ENCODE measurements at regions not wholly inside any gene's neighbourhood (a gene's known extent, or its start where the extent isn't known, plus 50 kb on each side); places are given as distances from the start of the nearest gene placed in this dataset.

DNA sequence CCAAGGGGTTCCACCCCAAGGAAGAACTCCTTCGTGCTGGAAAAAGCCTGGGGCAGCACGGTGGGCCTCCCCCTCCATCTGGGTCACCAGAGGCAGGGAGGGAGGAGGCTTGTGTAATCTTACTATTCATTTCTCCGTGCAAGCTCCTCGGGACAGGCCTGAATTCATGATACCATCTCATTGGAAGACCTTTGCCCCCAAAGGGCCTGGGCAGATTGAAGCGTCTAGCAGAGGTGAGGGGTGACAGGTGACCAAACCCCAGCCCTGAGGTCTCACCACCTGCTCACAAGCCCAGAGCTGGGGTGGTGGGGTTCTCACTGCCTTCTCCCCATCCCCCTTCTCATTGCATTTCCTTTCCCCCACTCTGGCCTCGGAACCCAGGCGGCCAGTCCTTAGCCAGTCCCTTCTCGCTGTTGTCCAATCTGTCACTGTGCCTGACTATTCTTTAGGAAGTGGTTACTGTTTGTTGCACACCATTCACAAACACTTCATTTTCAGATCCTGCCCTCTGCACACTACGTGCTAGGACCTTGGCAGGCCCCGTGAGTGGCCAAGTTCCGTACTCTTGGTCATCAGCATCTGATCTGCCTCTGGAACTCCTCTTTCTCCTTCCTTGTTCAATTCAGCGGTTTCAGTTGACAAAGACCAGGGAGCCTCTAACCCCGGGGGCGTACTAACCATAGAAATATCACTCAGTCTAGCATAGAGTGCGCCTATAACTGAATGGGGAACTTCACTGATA, 137.1 kb downstream of the LY86 start:
- H3K27me3 Mint-ChIP-seq (ENCODE audit: low read depth), result no peaks in the 10 kb centered on the region
- no peaks in the 10 kb centered on the region for H3K9me3 Mint-ChIP-seq (ENCODE audit: low read depth)
- H3K4me3 Mint-ChIP-seq (ENCODE audit: unreplicated experiment), result no peak overlapping the region
- DNase-seq (ENCODE audit: low spot score), result no peak
- no peak overlapping the region for H3K27ac Mint-ChIP-seq (ENCODE audit: unreplicated experiment)
- no peaks in the 10 kb centered on the region for H3K36me3 Mint-ChIP-seq (ENCODE audit: low read depth)
- TF ChIP-seq CTCF (IDR thresholded peaks at IDR 0.05), result no peak
- peaks cover 13% of the 10 kb centered on the region for H3K4me1 Mint-ChIP-seq (ENCODE audit: low read depth)

DNA sequence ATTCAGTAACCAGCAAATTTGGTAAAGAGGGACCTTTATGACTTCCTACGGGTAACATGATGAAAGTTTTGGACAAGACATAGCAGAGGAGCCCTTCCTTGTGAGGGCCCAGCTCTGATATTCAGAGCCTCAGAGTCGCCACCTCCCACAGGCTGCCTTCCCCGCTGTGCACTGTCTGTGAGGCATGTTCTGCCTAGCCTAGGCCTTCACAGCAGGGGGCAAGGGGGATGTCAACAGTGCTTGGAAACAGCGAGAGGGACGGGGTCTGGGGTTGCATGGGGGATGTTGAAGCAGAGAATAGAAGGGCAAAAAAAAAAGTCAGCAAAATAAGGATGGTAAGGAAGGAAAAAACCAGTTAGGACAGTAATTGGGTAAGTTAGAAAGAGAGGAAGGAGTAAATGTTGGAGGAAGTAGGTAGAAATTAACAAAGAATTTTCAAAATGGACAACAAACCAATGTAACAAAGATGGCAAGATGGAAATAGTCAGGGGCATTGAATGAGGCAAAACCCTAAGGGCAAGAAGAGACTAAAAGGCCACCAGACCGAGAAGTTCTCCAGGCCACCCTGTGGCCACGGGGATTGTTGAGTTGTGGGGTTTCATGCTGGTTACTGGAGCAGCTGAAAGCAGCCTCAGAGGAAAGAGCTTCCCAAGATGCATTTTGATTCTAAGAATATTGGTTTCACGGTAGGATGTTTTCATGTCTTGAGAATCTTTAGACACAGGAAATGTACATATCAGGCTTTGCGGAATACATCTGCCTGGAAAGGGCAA, 139.8 kb downstream of the LY86 start:
- peaks cover 17% of the 10 kb centered on the region for H3K4me1 Mint-ChIP-seq (ENCODE audit: low read depth)
- DNase-seq (ENCODE audit: low spot score), result no peak
- H3K4me3 Mint-ChIP-seq (ENCODE audit: unreplicated experiment), result no peak overlapping the region
- no peaks in the 10 kb centered on the region for H3K9me3 Mint-ChIP-seq (ENCODE audit: low read depth)
- TF ChIP-seq CTCF (IDR thresholded peaks at IDR 0.05), result no peak
- H3K36me3 Mint-ChIP-seq (ENCODE audit: low read depth), result no peaks in the 10 kb centered on the region
- no peaks in the 10 kb centered on the region for H3K27me3 Mint-ChIP-seq (ENCODE audit: low read depth)
- H3K27ac Mint-ChIP-seq (ENCODE audit: unreplicated experiment), result no peak overlapping the region

DNA sequence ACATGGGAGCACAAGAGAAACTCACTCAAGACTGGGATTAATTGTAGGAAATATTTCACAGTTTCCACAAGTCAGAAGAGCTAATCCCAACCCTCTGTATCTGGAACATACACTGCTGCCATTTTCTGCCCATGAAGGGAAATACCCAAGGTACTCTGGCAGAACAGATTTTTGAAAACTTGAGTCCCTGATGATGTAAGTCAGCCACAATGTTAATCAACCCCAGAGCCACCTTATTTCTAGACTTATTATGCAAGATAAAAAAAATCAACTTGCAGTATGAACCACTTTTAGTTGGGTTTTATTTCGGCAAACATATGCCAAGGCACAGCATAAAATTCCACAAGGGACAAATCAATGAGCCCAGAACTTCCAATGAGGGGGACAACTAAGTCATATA, 141.5 kb downstream of the LY86 start:
- Mint-ChIP-seq H3K27me3 (ENCODE audit: low read depth) (no peaks in the 10 kb centered on the region), H3K4me1 (ENCODE audit: low read depth) (peaks cover 8% of the 10 kb centered on the region), H3K27ac (ENCODE audit: unreplicated experiment) (no peak overlapping the region), H3K9me3 (ENCODE audit: low read depth) (no peaks in the 10 kb centered on the region), H3K4me3 (ENCODE audit: unreplicated experiment) (no peak overlapping the region), H3K36me3 (ENCODE audit: low read depth) (no peaks in the 10 kb centered on the region)
- DNase-seq (ENCODE audit: low spot score), result no peak
- no peak for TF ChIP-seq CTCF (IDR thresholded peaks at IDR 0.05)

DNA sequence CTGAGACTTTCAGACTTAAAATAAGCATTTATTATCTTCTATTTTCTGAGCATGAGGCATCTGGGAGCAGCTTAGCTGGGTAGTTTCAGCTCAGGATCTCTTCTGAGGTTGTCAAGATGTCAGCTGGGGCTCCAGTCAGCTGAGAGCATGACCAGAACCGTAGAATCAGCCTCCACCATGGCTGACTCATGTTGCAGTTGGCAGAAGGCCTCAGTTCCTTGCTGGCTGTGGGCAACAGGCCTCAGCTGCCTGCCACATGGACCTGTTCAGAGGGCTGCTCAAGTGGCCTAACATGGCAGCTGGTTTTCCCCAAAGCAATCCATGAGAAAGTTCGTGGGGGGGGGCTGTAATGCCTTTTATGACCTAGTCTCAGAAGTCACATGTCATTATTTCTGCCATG, 142.3 kb downstream of the LY86 start:
- Mint-ChIP-seq H3K4me3 (ENCODE audit: unreplicated experiment) (no peak overlapping the region), H3K36me3 (ENCODE audit: low read depth) (no peaks in the 10 kb centered on the region), H3K4me1 (ENCODE audit: low read depth) (peaks cover 8% of the 10 kb centered on the region), H3K27me3 (ENCODE audit: low read depth) (no peaks in the 10 kb centered on the region), H3K27ac (ENCODE audit: unreplicated experiment) (peak overlapping the region; percentile 60), H3K9me3 (ENCODE audit: low read depth) (no peaks in the 10 kb centered on the region)
- TF ChIP-seq CTCF (IDR thresholded peaks at IDR 0.05), result no peak
- no peak for DNase-seq (ENCODE audit: low spot score)

- H3K4me1 Mint-ChIP-seq (ENCODE audit: low read depth), result peaks cover 8% of the 10 kb centered on the region
- H3K27ac Mint-ChIP-seq (ENCODE audit: unreplicated experiment), result no peak overlapping the region
- no peak for DNase-seq (ENCODE audit: low spot score)
- peaks cover 5% of the 10 kb centered on the region for H3K27me3 Mint-ChIP-seq (ENCODE audit: low read depth)
- TF ChIP-seq CTCF (IDR thresholded peaks at IDR 0.05), result no peak
- no peak overlapping the region for H3K4me3 Mint-ChIP-seq (ENCODE audit: unreplicated experiment)
- H3K36me3 Mint-ChIP-seq (ENCODE audit: low read depth), result no peaks in the 10 kb centered on the region
- no peaks in the 10 kb centered on the region for H3K9me3 Mint-ChIP-seq (ENCODE audit: low read depth)
These were observed 146.3 kb downstream of the LY86 start for GRCh38 chr6:6734479-6735465.
